Ishikawa (cell line): ENCODE measurements at regions not wholly inside any gene's neighbourhood (a gene's known extent, or its start where the extent isn't known, plus 50 kb on each side); places are given as distances from the start of the nearest gene placed in this dataset.

ENCODE experiments used
- CEBPB ChIP-seq: IDR thresholded peaks from 2 replicates; pipeline ENCODE4 v1.6.1; 2012
- CREB1 ChIP-seq: IDR thresholded peaks from 2 replicates; pipeline ENCODE4 v1.6.1; 2012; ENCODE audit warnings: low read depth
- EGR1 ChIP-seq: IDR thresholded peaks from 2 replicates; pipeline ENCODE4 v1.6.1; 2012
- EP300 ChIP-seq: IDR thresholded peaks from 2 replicates; pipeline ENCODE4 v1.6.1; 2012; ENCODE audit warnings: borderline replicate concordance
- FOXM1 ChIP-seq: IDR thresholded peaks from 2 replicates; pipeline ENCODE4 v1.6.1; 2012; ENCODE audit warnings: low read depth, borderline replicate concordance
- NFIC ChIP-seq: IDR thresholded peaks from 2 replicates; pipeline ENCODE4 v1.6.1; 2012
- RAD21 ChIP-seq: IDR thresholded peaks from 2 replicates; pipeline ENCODE4 v1.6.1; 2012; ENCODE audit warnings: low read depth
- TAF1 ChIP-seq: IDR thresholded peaks from 2 replicates; pipeline ENCODE4 v1.6.1; 2012; ENCODE audit warnings: low read depth, mild to moderate bottlenecking
- TCF12 ChIP-seq: IDR thresholded peaks from 2 replicates; pipeline ENCODE4 v1.6.1; 2012; ENCODE audit warnings: low read depth
- TEAD4 ChIP-seq: IDR thresholded peaks from 2 replicates; pipeline ENCODE4 v1.6.1; 2012
- YY1 ChIP-seq: IDR thresholded peaks from 2 replicates; pipeline ENCODE4 v1.6.1; 2012; ENCODE audit warnings: low read depth
- ZBTB7A ChIP-seq: IDR thresholded peaks from 2 replicates; pipeline ENCODE4 v1.6.1; 2012; ENCODE audit warnings: low read depth
- TF ChIP-seq, protein P1 (sequence below): IDR thresholded peaks from 2 replicates; pipeline ENCODE4 v1.6.1; 2012
- TF ChIP-seq, protein P2 (sequence below): IDR thresholded peaks from 2 replicates; pipeline ENCODE4 v1.6.1; 2012
- TF ChIP-seq, protein P3 (sequence below): IDR thresholded peaks from 2 replicates; pipeline ENCODE4 v1.6.1; 2012; ENCODE audit warnings: low read depth, mild to moderate bottlenecking

DNA sequence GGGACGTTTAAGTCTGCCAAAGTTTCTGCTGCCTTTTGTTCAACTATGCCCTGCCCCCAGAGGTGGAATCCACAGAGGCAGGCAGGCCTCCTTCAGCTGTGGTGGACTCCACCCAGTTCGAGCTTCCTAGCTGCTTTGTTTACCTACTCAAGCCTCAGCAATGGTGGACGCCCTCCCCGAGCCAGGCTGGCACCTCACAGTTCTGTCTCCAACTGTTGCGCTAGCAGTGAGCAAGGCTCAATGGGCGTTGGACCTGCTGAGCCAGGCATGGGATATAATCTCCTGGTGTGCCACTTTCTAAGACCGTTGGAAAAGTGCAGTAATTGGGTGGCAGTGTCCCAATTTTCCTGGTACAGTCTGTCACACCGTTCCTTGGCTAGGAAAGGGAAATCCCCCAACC lies 444.7 kb downstream of the FLRT2 start:
- TF ChIP-seq ZBTB7A, result no peak
- no peak for TF ChIP-seq NFIC
- TF ChIP-seq, protein P1, sequence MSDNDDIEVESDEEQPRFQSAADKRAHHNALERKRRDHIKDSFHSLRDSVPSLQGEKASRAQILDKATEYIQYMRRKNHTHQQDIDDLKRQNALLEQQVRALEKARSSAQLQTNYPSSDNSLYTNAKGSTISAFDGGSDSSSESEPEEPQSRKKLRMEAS, result no peak
- no peak for TF ChIP-seq TEAD4
- no peak for TF ChIP-seq CREB1
- TF ChIP-seq TCF12, result no peak
- no peak for TF ChIP-seq RAD21
- no peak for TF ChIP-seq TAF1
- no peak for TF ChIP-seq FOXM1
- TF ChIP-seq, protein P2, sequence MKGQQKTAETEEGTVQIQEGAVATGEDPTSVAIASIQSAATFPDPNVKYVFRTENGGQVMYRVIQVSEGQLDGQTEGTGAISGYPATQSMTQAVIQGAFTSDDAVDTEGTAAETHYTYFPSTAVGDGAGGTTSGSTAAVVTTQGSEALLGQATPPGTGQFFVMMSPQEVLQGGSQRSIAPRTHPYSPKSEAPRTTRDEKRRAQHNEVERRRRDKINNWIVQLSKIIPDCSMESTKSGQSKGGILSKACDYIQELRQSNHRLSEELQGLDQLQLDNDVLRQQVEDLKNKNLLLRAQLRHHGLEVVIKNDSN, result no peak
- TF ChIP-seq CEBPB, result no peak
- TF ChIP-seq EP300, result no peak
- TF ChIP-seq YY1, result no peak
- no peak for TF ChIP-seq EGR1
- TF ChIP-seq, protein P3, sequence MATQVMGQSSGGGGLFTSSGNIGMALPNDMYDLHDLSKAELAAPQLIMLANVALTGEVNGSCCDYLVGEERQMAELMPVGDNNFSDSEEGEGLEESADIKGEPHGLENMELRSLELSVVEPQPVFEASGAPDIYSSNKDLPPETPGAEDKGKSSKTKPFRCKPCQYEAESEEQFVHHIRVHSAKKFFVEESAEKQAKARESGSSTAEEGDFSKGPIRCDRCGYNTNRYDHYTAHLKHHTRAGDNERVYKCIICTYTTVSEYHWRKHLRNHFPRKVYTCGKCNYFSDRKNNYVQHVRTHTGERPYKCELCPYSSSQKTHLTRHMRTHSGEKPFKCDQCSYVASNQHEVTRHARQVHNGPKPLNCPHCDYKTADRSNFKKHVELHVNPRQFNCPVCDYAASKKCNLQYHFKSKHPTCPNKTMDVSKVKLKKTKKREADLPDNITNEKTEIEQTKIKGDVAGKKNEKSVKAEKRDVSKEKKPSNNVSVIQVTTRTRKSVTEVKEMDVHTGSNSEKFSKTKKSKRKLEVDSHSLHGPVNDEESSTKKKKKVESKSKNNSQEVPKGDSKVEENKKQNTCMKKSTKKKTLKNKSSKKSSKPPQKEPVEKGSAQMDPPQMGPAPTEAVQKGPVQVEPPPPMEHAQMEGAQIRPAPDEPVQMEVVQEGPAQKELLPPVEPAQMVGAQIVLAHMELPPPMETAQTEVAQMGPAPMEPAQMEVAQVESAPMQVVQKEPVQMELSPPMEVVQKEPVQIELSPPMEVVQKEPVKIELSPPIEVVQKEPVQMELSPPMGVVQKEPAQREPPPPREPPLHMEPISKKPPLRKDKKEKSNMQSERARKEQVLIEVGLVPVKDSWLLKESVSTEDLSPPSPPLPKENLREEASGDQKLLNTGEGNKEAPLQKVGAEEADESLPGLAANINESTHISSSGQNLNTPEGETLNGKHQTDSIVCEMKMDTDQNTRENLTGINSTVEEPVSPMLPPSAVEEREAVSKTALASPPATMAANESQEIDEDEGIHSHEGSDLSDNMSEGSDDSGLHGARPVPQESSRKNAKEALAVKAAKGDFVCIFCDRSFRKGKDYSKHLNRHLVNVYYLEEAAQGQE, result no peak

DNA sequence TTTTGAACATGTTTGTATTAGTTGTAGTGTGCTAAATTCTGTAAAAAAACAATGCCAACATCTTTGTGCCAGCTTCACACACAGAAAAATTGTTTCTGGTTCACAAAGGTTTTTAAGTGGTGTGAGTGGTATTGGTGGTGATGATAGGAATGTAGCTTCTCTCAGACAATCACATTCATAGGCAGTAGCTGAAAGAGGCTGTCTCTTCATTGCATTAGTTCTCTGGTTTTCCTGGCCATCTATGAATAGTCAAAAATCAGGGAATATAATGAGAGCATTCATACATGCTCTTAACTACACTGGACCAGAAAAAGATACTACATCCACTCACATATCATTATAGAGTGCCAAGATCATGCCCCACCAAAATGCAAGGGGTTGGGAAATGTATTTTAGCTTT lies 433.5 kb downstream of the FLRT2 start:
- TF ChIP-seq TEAD4 (no peak), CREB1 (no peak), TAF1 (no peak), FOXM1 (no peak), CEBPB (no peak), NFIC (no peak), TCF12 (no peak), EP300 (no peak)
- TF ChIP-seq, protein P2, result no peak
- TF ChIP-seq, protein P3, result no peak
- TF ChIP-seq, protein P1, result no peak

DNA sequence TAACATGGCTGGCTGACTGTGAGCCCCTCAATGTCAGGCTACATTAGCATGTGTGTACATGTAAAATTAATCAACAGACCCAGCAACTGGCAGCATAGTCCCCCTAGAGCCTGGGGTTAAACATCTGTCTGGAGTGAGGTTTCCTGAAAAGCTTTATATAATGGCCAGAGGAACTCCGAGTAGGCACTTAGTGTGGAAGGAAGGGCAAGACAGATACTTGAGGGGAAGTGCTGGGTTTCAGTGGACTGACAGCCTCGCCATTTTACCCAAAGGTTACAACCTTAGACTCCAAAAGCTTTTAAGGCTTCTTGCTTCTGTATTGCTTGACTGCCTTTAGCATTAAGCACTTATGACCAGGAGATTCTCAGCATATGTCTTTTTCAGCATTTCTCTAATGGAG lies 430.8 kb downstream of the FLRT2 start:
- TF ChIP-seq RAD21, result no peak

DNA sequence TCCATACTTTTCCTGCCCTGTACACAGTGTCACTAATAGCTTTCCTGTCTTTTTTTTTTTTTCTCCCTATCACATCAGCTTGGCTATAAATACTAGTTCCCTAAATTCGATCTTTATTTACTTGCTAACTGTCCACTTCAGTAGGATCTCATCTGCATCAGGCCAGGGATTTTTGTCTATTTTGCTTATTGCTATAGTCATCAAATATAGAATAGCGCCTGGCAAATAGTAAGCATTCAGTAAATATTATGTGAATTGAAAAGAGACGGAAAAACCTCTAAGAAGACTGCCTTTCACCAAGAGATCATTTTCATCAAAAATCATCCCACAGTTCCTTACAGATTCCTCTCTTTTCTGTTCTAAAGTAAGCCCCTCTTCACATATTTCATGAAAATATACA lies 429.1 kb downstream of the FLRT2 start:
- TF ChIP-seq, protein P2, result no peak
- TF ChIP-seq EP300 (no peak), TCF12 (no peak), TAF1 (no peak), CEBPB (no peak), ZBTB7A (no peak), RAD21 (no peak), NFIC (no peak)
- TF ChIP-seq, protein P1, result no peak

DNA sequence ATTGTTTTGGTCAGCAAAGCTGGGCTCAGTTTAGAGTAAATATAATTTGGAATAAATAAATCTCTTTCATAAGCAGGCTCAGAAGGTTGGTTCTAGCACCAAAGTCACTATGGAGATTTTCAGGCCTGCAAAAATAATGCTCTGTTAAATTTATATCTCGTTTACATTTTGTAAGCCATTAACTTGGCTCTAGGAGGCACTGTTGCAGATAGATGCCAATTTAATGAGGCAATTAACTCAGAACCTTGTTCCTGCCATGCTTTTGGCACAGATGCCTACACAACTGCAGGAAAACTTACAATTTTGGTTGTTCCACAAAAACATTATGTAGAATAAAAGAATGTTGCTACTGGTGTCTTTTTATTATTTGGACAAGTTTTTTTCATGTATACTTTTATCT lies 428.1 kb downstream of the FLRT2 start:
- TF ChIP-seq CEBPB (no peak), TAF1 (no peak), TEAD4 (no peak), ZBTB7A (no peak), YY1 (no peak), TCF12 (no peak), EGR1 (no peak), CREB1 (no peak), EP300 (no peak), FOXM1 (no peak), RAD21 (no peak), NFIC (no peak)
- TF ChIP-seq, protein P1, result no peak
- TF ChIP-seq, protein P2, result no peak
- TF ChIP-seq, protein P3, result no peak
